Sigmoid colon (tissue), 6 donors: ENCODE measurements at regions not wholly inside any gene's neighbourhood (a gene's known extent, or its start where the extent isn't known, plus 50 kb on each side); places are given as distances from the start of the nearest gene placed in this dataset.

Experiments used
- DNase-seq: peaks from one replicate; pipeline ENCODE4 v3.0.0-alpha.2; 2019
- H3K27ac ChIP-seq, 4 donors: fragments of 200-600 bp; sonication (generic); one replicate each; pipeline ENCODE4 v1.5.1; 2016 to 2019; ENCODE audit warnings: mild to moderate bottlenecking in 1 of 4
- H3K27me3 ChIP-seq, 3 donors: fragments of 200-600 bp; sonication (generic); one replicate each; pipeline ENCODE4 v1.5.1; 2019; ENCODE audit warnings: mild to moderate bottlenecking in 1 of 3
- H3K36me3 ChIP-seq, 4 donors: fragments of 200-600 bp; sonication (generic); one replicate each; pipeline ENCODE4 v1.5.1; 2016 to 2019
- H3K4me1 ChIP-seq, 4 donors: fragments of 200-600 bp; sonication (generic); one replicate each; pipeline ENCODE4 v1.5.1; 2017 to 2019
- H3K4me3 ChIP-seq, 4 donors: fragments of 200-600 bp; sonication (generic); one replicate each; pipeline ENCODE4 v1.5.1; 2017 to 2019; ENCODE audit warnings: mild to moderate bottlenecking in 2 of 4, moderate library complexity in 1 of 4
- H3K9me3 ChIP-seq, 4 donors: fragments of 200-600 bp in 3 of 4; sonication (generic) in 3 of 4; one replicate each; pipeline versions ENCODE4 v1.5.1 to v1.6.1; 2013 to 2019
- EP300 ChIP-seq, 4 donors: sonication (generic); formaldehyde crosslinking; IDR thresholded peaks; one replicate each; pipeline ENCODE4 v1.6.1; 2017; ENCODE audit warnings: antibody characterized with exemption in 4 of 4
- POLR2A ChIP-seq, 2 donors: fragments of 450-650 bp; IDR thresholded peaks; one replicate each; pipeline ENCODE4 v1.6.1; 2016; ENCODE audit warnings: antibody characterized with exemption in 2 of 2, mild to moderate bottlenecking in 2 of 2, moderate library complexity in 2 of 2
- POLR2AphosphoS5 ChIP-seq, 4 donors: sonication (generic); formaldehyde crosslinking; IDR thresholded peaks; one replicate each; pipeline ENCODE4 v1.6.1; 2017; ENCODE audit warnings: antibody characterized with exemption in 4 of 4
- WGBS, 2 donors: extraction: QIAGEN DNeasy Blood & Tissue Kit; methylation state at CpG; one replicate each; pipeline ENCODE4 v1.1.7; 2013; 5-methylcytosine and 5-hydroxymethylcytosine counted together
- intact Hi-C: fragments of 100-400 bp; cut with DNase I; formaldehyde crosslinking; loops from one replicate; pipeline ENCODE4 v1.15.1; 2023
- TF ChIP-seq, protein P1 (sequence below), 4 experiments: fragments of 450-650 bp in 3 of 4; fragments of 200-600 bp in 1 of 4; IDR thresholded peaks; one replicate each; pipeline ENCODE4 v1.5.1; 2016 to 2019; ENCODE audit warnings: antibody characterized with exemption in 4 of 4, mild to moderate bottlenecking in 3 of 4, moderate library complexity in 2 of 4
- donor health status: healthy with polysubstance abuse.
- donor health status: healthy.

DNA sequence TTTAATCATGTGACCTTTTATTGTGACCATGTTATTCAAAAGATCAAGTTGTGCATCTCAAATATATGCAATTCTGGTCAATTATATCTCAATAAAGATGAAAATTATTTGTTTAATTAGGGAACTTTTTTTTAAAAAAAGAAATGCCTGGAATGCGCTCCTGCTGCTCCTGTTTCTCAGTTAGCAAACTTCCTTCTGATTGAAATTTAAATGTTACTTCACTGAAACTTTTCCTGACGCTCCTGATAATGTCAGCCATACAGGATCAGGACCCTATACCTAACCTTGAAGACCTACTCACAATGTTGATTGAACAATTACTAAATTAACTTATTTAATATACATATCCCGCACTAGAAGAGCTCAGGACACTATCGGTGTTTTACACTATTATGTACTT, 190.4 kb downstream of the MACC1 start:
- Histone ChIP-seq H3K9me3 (no peaks in the 10 kb centered on the region), H3K27me3 (no peaks in the 10 kb centered on the region), H3K36me3 (no peaks in the 10 kb centered on the region), H3K27ac (no peak overlapping the region), H3K4me3 (no peak overlapping the region), H3K4me1 (peaks cover 0 to 15% (median 0%) of the 10 kb centered on the region in 4 donors)
- WGBS, 2 donors, result 94 to 97% methylated on average over 4 of the region's 4 CpGs
- no peak for DNase-seq
- intact Hi-C loops, result no loop called here
- TF ChIP-seq POLR2A (IDR thresholded peaks at IDR 0.05) (no peak), EP300 (IDR thresholded peaks at IDR 0.05) (no peak), POLR2AphosphoS5 (IDR thresholded peaks at IDR 0.05) (no peak)
- TF ChIP-seq, protein P1, sequence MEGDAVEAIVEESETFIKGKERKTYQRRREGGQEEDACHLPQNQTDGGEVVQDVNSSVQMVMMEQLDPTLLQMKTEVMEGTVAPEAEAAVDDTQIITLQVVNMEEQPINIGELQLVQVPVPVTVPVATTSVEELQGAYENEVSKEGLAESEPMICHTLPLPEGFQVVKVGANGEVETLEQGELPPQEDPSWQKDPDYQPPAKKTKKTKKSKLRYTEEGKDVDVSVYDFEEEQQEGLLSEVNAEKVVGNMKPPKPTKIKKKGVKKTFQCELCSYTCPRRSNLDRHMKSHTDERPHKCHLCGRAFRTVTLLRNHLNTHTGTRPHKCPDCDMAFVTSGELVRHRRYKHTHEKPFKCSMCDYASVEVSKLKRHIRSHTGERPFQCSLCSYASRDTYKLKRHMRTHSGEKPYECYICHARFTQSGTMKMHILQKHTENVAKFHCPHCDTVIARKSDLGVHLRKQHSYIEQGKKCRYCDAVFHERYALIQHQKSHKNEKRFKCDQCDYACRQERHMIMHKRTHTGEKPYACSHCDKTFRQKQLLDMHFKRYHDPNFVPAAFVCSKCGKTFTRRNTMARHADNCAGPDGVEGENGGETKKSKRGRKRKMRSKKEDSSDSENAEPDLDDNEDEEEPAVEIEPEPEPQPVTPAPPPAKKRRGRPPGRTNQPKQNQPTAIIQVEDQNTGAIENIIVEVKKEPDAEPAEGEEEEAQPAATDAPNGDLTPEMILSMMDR (IDR thresholded peaks at IDR 0.05), result no peak

DNA sequence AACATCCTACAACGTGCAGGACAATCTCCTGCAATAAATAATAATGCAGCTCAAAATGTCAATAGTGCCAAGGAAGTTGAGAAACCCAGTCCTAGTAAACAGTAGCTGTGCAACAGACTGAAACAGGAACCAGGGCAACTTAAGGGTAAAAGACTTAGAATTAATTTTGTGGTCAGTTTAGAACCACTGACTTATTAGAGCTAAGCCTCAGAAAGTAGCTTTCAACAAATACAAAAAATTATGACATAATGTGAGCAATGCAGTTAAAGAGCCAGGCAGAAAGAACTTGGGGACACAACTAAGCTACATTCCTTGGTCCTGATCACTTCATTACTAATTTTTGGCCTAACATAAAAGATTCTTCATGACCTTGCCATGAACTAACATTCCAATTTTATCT, 195.4 kb downstream of the MACC1 start:
- Histone ChIP-seq H3K4me3 (no peak overlapping the region), H3K27ac (no peak overlapping the region), H3K27me3 (no peaks in the 10 kb centered on the region), H3K36me3 (no peaks in the 10 kb centered on the region), H3K4me1 (no peaks in the 10 kb centered on the region), H3K9me3 (no peaks in the 10 kb centered on the region)
- 22 to 33% methylated on average over 1 of the region's 1 CpG for WGBS, 2 donors
- no peak for DNase-seq
- intact Hi-C loops, result no loop called here
- TF ChIP-seq, protein P1 (IDR thresholded peaks at IDR 0.05), result no peak
- TF ChIP-seq EP300 (IDR thresholded peaks at IDR 0.05) (no peak), POLR2AphosphoS5 (IDR thresholded peaks at IDR 0.05) (no peak), POLR2A (IDR thresholded peaks at IDR 0.05) (no peak)

DNA sequence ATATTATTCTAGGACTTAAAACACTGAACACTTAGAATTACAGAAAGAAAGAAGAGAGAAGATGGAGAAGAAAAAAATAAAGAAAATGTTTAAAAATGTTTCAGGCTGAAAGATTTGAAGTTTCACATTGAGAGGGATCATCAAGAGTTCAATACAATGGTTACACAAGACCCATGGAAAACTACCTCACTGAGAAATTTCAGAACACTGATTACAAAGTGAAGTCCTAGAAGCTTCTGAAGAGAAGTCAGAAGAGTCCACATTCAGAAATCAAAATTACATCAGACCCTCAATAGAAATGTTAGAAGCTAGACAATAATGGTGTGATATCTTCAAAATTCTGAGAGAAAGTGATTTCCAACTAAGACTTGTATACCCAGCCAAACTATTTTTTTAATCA, 196.1 kb downstream of the MACC1 start:
- H3K4me1 ChIP-seq, result no peaks in the 10 kb centered on the region
- DNase-seq, result no peak
- H3K9me3 ChIP-seq, result no peaks in the 10 kb centered on the region
- TF ChIP-seq, protein P1 (IDR thresholded peaks at IDR 0.05), result no peak
- no peak for TF ChIP-seq POLR2AphosphoS5 (IDR thresholded peaks at IDR 0.05)
- TF ChIP-seq EP300 (IDR thresholded peaks at IDR 0.05), result no peak
- TF ChIP-seq POLR2A (IDR thresholded peaks at IDR 0.05), result no peak
- no peaks in the 10 kb centered on the region for H3K27me3 ChIP-seq
- no peak overlapping the region for H3K4me3 ChIP-seq
- H3K27ac ChIP-seq, result no peak overlapping the region
- intact Hi-C loops, result no loop called here
- H3K36me3 ChIP-seq, result no peaks in the 10 kb centered on the region

DNA sequence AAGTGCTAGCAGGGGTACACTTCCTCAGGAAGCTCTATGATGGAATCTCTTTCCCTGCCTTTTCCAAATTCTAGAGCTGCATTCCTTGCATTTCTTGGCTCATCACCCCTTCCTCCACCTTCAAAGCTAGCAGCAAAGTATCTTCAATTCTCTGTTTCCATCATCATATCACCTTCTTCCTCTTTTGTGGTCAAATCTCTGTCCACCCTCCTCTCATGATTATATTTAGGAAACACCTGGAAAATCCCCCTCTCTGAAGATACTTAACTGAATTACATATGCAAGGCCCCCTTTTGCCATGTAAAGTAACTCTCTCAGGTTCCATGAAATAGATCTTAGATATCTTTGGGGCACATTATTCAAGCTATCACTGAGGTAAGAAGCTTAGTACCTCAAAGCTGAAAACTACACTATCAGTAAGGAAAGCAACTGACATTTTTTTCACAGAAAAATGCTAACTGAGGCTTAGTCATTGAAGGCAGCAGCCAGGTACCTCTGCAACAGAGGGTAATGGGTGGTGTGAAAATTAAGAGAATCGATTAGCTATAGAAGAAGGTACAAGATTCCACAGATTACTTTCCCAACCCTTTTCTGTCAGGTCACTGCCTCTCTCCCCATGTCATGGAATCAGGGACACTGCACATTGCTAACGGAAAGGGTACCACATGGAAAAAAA, 197.3 kb downstream of the MACC1 start:
- intact Hi-C loops, result no loop called here
- WGBS, 2 donors, result 86 to 90% methylated on average over 2 of the region's 2 CpGs

More for the DNA sequence above, 197.3 kb downstream of the MACC1 start:
- Histone ChIP-seq H3K27ac (no peak overlapping the region), H3K4me3 (no peak overlapping the region), H3K27me3 (no peaks in the 10 kb centered on the region), H3K4me1 (no peaks in the 10 kb centered on the region), H3K9me3 (no peaks in the 10 kb centered on the region), H3K36me3 (no peaks in the 10 kb centered on the region)
- no peak for TF ChIP-seq POLR2A (IDR thresholded peaks at IDR 0.05)
- TF ChIP-seq POLR2AphosphoS5 (IDR thresholded peaks at IDR 0.05), result no peak
- TF ChIP-seq EP300 (IDR thresholded peaks at IDR 0.05), result no peak
- TF ChIP-seq, protein P1 (IDR thresholded peaks at IDR 0.05), result no peak
- no peak for DNase-seq
